GM11168 (cell line): ENCODE measurements at regions not wholly inside any gene's neighbourhood (a gene's known extent, or its start where the extent isn't known, plus 50 kb on each side); places are given as distances from the start of the nearest gene placed in this dataset.
"Not testable (repeated sequence)": the region's sequence is repeated elsewhere in the genome, so short reads cannot be mapped to it uniquely, and the experiment has no call there.

Experiments used
- in situ Hi-C: fragments of 300-500 bp; cut with MboI; formaldehyde crosslinking; loops from one replicate; pipeline ENCODE4 v1.12.0; 2022; ENCODE audit warnings: low sequenced_read_pairs; ENCODE audit not compliant: unreplicated experiment

DNA sequence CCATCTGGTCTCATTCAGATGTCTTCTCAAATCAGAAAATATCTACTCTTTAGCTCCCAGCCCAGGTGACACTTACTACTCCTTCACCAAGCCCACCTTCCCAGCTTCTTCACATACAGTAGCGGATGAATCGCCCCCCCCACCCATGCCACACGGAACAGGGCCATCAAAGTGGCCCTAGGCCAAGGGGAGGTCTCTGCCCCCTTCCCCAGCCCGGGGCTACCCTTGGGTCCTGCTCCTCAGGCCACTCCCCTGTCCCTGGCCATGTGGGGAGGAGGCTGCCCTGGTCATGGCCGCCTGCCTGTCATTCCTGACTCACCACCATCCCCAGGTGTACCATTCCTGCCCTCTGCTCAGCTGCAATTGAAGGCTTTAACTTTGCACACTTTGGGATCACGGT lies 142.8 kb downstream of the NECTIN1 start:
- in situ Hi-C loops, result no loop called here

DNA sequence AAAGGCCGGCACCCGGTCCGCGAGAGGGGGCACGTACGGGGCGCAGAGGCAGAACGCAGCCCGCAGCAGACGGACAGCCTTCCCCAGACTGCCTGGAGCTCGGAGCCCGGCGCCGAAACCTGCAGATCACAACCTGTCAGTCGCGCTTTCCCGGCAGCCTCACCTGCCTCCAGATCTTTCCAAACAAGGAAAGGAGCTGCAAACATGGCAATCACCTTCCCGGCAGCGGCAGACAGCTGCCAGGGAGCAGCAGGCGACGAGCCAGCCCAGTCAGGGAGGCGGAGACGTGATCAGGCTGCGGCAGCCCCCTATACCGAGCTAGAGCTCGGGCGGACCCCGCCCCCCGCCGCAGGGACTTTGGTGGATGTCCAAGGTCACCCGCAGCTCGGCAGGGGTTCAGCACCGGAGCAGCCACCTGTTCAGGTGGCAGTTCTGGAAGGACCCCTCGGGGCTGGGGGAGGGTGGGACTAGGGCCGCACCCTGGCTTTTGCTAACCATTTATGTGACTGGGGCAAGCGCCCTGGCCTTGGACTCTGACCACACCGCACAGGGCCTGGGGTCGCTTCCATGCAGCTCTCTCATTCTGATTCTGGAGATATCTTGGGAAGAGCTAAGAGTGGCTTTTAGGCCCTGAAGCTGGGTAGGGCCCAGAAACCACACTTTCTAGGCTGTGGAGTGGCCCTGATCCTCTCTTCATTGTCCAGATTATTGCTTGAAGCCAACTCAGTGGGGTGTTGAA lies 143.8 kb downstream of the NECTIN1 start:
- in situ Hi-C loops, result no loop called here

DNA sequence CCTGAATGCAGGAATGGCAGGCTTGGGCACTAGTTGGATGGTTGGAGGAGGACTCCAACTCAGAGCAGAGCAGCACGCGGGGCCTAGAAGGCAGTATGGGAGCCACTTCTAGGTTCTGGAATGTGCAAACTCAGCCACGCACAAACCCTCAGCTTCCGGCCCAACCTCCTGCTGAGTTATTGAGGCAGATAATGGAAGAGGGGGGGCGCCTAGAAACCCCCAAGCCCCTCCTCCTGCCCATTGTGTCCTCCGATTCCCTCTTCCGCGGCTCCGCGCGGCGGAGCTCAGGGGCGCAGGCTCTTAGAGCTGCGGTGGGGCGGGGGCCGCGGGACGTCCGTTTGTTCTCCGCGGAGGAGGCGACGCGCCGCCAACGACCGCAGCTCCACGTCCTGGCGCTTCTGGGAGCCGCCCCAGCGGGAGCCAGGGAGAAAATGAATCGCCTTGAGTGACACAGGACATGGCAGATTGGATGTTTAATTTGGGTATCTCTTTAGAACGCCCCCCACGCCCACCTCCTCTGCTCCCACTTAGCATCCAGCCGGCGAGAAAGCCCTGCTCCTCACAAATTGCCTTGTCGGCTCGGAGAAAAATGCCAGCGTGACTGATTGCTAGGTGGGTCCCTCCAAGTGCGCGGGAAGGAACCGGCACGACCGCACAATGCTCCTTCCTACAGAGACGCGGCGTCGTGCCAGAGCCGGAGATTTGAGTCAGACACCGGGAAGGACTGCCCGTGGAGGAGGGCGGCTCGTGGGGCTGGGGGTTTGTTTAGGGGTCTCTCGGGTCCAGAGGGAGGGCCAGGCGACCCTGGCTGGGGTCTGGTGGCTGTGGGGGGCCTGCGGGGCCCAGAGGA lies 144.6 kb downstream of the NECTIN1 start:
- in situ Hi-C loops, result no loop called here

DNA sequence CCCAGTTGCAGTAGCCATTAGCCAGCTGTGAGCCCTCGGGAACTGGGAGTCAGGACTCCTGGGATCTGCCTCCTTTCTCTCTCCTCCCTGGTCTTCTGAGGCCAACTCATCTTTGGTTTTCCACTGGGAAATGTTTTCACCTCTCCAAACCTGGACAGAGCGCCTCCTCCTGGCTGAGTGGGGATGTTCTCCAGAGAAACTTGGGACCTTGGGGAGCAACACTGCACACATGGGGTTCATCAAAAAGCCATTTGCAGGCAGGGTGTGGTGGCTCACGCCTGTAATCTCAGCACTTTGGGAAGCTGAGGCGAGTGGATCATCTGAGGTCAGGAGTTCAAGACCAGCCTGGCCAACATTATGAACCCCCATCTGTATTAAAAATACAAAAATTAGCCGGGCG lies 145.4 kb downstream of the NECTIN1 start:
- in situ Hi-C loops, result no loop called here

DNA sequence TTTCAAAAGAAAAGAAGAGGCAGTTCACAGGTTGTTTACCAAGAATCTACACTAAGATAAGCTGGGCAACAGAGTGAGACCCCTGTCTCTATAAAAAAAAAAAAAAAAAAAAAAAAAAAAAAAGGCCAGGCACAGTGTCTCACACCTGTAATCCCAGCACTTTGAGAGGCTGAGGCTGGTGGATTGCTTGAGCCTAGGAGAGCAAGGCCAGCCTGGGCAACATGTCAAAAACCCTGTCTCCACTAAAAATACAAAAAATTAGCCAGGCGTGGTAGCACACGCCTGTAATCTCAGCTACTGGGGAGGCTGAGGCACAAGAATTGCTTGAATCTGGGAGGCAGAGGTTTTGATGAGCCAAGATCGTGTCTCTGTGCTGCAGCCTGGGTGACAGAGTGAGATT lies 147.6 kb downstream of the NECTIN1 start:
- in situ Hi-C loops, result not testable (repeated sequence)

DNA sequence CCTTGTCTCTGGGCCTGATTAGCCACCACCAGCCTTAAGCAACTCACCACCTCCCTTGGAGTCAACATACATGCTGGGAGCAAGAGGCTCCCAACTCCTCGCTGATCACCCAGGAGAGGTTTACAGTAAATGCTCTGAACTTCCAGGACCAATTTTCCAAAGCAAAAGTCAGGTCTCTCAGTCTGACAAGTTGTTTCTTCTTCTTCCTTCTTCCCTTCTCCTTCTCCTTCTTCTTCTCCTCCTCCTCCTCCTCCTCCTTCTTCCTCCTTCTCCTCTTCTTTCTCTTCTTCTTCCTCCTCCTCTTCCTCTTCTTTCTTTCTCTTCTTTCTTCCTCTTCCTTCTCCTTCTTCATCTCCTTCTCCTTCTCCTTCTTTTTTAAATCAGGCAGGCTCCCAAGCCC lies 148.2 kb downstream of the NECTIN1 start:
- in situ Hi-C loops, result no loop called here

DNA sequence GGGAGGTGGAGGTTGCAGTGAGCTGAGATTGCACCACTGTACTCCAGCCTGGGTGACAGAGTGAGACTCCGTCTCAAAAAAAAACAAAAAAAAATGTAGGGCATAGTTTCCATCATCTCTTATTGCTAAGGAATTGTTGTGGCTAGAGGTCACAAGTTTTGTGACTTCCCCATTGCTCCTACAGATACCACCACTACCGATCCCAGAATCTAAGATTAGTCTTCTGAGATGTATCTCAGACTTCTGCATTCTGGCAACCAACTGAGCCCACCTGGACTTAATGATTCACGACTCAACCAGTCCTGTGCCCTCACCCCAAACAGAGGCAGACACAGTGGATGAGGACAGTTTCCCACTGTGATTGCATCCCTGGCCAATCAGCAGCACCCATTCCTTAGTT lies 148.9 kb downstream of the NECTIN1 start:
- in situ Hi-C loops, result no loop called here

DNA sequence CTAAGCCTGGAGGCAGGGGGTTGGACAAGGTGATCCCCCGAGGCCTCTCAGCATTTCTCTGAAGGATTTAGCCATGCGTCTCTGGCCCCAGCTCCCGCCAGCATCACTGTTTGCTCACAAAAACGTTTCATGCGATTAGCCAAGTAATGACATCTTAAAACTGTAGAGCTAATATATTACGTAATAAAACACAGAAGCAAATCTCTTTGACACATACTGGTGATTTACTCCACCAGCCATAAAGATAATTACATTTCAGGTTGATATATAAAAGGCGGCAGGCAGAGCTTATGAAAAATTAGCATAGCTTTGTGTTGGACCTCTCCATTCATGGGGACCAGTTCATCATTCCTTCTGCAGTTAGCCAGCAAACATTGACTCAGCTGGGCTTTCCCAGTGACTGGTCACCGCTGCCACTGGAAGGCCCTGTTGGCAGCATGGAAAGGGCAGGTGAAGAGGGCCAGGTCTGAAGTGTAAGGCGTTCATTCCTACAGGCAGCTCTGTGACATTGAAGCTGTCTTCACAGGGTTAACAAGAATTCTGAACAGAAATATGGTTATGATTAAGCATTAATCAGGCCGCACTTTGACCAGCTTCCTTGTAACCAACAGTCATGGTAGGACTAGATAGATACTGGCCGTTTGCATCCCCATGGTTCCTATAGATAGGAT lies 150.3 kb downstream of the NECTIN1 start:
- in situ Hi-C loops, result no loop called here

DNA sequence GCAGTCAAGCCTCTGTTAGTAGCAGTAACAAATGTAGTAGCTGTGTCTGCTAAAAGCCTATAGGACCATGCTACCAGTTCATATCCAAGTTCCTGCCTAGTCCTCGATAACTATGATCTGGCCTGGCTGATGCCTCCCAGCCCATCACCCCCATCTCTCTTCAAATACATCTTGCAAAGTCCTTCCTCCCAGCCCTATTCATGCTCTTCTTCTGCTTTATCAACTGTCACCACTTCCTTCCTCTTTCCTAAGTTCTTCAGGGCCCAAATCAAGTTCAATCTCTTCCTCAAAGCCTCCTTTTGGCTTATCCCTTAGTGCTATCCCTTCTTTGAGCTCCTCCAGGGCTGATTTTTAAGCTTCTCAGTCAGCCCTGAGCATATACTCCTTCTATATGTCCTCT lies 150.9 kb upstream of the THY1 start:
- in situ Hi-C loops, result no loop called here

DNA sequence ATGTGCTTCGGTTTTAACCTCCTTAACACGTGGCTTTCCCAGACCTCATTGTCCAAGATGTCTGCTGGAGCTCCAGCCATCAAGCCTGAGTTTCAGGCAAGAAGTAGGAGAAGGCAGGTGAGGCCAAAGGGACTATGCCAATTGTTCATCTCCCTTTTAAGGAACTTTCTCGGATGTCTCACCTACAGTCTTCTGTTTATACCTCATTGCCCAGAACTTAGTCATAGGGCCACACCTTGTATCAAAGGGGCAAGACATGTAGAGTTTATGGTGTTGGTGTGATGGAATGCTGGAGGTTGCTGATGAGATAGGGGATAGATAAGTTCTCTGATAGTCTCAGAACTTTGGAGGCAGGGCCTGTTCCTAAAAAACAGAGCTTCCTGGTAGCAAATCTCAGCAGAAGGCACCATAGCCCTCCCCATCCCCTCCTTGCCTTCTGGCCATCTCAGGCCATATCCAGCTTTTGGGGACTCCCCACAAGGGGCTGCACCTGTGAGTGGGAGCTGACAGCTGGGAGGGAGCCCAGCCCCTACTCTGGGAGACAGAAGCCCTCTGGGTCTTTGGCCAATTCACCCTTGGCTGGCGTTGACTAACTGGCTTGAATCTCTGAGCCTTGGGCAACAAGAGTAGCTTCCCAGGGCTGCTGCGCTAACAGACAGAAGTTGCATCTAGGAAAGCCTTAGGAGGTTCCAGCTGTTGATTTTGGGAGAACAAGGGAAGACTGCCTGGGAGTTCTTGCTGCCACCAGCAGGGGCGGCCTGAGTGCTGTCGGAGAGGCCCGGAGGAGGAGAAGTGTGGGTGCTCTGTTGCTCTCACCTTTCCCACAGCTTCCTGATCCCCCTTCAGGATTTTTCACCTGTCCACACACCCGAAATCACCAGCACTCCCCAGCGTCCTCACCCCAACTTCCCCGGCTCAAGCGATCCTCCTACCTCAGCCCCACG lies 149.8 kb upstream of the THY1 start:
- in situ Hi-C loops, result no loop called here

DNA sequence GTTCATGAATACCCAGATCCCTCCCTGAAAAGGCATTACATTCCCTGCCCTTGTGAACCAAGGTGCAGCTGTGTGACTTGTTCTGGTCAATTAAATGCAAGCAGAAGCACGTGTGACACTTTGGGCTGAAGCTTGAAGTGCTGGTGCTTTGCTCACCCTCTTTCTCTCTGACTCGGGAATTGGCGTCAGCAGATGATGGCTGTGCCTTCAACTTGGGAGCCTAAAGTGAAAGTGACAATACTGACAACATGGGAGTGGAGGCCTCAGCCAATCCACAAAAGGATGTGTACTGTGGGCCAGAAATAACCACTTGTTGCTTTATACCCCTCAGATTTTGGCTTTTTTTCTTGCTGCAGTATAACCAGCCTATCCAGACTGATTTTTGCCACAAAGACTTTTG lies 148.3 kb upstream of the THY1 start:
- in situ Hi-C loops, result no loop called here

DNA sequence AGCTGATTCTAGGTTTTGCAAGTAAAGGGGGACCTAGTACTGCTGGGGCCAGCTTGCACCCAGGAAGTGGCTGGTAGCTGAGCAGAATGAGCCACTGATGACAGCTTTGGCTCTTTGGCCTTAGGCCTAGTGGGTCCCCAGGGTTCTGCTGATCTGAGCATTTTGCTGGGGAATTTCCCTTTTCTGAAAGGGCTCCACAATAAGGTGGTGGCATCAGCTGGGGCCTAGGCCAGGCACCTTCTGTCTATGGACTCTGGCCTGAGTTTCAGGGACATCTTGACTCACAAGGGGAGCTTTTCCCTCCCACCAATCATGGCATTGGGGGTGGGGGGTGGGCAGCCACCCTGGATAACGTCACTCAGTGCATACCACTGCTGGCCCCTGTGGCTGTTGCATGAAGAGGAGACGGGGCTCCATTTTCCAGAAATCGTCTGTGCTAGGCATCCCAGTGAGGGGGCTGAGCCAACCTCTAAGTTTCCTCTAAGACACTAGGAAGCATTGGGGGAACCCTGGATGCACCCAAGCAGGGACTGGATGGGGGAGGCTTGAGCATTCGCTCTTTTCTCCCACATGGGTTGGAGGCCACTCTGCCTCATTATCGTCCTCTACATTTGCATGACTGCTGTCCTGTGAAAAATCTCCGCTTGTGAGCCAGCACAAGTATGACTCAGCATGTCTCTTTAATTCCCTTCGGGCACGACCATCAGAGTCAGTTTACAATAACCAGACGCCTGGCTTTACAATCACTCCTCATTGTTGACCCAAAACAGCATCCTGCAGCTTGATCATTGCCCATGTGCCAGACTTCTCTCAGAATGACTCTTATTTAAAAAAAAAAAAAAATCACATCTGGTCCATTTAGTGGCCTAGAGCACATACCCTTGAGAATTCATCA lies 145.0 kb upstream of the THY1 start:
- in situ Hi-C loops, result no loop called here

DNA sequence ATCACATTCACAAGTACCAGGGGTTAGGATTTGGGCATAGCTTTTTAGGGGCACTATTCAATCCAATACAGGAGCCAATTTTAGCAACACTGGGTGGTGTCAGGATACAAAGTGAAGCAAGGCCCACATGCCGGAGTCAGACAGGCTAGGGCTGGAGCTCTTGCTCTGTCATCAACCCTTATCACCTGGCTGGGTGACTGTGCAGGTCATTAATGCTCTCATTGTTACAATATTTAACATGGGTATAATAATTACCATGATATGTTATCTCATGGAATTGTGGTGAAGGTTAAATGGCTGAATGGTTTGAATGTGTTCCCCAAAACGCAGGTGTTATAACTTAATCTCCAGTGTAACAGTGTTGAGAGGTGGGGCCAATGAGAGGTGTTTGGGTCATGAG lies 143.3 kb upstream of the THY1 start:
- in situ Hi-C loops, result no loop called here

DNA sequence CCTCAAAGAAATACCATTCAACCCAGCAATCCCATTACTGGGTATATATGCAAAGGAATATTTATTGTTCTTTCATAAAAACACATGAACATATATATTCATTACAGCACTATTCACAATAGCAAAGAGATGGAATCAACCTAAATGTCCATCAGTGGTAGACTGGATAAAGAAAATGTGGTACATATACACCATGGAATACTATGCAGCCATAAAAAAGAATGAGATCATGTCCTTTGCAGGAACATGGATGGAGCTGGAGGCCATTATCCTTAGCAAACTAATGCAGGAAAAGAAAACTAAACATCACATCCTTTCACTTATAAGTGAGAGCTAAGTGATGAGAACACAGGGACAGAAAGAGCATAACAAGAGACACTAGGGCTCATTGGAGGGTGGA lies 142.7 kb upstream of the THY1 start:
- in situ Hi-C loops, result not testable (repeated sequence)

DNA sequence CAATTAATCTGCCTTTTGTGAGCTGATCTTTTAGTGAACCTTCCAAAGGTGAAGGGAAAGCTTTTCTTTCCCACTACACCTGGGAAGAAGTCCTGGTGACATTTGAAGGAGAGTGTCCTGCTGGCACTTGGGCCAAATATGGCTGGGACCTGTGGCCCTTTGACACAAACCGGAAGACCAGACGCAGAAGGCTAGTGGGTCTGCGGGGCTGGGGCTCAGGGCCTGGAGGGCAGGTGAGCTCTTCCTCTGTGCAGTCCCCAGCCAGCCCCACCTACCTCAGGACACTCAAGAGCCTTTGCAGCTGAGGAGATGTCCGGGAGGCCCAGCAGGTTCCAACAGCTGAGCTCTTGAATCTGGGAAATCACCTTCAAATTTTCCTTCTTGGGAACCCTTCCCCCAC lies 138.0 kb upstream of the THY1 start:
- in situ Hi-C loops, result no loop called here

DNA sequence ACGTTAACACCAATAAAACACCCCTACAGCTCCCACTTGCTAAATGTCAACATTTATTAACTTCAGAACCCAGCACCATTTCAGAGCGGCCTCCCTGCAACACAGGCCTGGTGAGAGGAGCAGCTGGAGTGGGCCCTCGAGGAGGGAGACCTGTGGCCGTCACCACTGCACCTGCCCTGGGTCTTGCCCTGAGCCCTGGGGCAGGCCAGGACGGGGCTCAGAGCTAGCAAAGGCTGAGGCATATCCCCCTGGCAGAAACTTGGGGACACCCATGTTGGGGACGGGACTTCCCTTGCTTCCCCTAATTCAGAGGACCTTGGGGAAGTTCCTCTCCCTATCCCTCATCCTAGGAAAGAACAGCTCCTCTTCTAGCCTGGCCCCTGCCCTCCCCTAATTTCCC lies 137.3 kb upstream of the THY1 start:
- in situ Hi-C loops, result no loop called here

DNA sequence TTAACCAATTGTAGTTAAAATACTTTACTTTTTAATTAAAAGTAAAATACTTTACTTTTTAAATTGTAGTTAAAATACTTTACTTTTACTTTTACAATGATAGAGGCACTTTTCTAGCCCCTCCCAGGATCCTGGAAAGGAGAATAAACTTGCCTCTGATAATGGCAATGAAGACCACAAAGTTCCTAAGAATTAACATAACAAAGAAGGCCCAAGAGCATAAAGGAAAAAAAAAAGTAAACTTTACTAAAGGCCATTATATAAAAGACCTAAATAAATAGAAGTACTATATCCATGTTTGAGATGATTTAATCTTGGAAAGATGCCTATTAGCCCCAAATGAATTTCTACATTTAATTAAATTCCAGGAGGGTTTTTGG lies 129.1 kb upstream of the THY1 start:
- in situ Hi-C loops, result no loop called here

DNA sequence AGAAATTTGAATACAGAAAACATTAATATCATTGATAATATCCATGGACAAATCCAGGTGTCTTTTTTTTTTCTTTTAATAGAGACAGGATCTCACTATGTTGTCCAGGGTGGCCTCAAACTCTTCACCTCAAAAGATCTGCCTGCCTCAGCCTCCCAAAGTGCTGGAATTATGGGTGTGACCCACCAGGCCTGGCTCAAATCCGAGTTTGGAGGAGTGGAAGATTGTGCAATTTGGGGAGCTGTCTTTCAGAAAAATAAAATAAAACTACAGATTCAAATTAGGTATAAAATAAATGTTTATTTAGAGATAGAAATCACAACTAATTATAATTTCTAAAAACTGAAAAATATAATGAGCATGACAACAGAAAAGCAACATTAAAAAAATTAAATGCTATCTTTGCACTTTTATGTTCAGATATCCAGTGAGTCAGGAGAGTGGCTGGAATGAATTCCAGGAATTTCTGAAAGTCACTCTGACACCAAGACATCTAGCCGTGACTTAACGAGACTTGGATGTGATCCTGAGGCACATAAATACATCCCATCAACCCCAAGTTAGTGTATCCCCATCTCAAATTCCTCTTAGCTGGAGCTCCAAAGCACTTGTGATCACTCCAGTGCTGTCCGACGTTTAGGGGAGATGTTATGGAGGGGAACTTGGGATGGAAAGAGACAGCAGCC lies 128.6 kb upstream of the THY1 start:
- in situ Hi-C loops, result no loop called here
